GM13977 (cell line): ENCODE measurements at regions not wholly inside any gene's neighbourhood (a gene's known extent, or its start where the extent isn't known, plus 50 kb on each side); places are given as distances from the start of the nearest gene placed in this dataset.

ENCODE experiments used
- DNase-seq: peaks from one replicate; pipeline ENCODE4 v3.0.0; 2012; ENCODE audit warnings: low spot score
- in situ Hi-C: fragments of 300-500 bp; cut with MboI; formaldehyde crosslinking; loops from one replicate; pipeline ENCODE4 v1.12.0; 2022; ENCODE audit warnings: low sequenced_read_pairs, low pct_unique_long_range_greater_than_20kb, mixed read lengths, inconsistent platforms; ENCODE audit not compliant: unreplicated experiment
- TF ChIP-seq, protein P1 (sequence below): IDR thresholded peaks from 2 replicates; pipeline ENCODE4 v1.5.1; 2012; ENCODE audit warnings: mild to moderate bottlenecking, control low read depth; ENCODE audit not compliant: insufficient read depth; ENCODE audit errors: extremely low read depth, missing control alignments

DNA sequence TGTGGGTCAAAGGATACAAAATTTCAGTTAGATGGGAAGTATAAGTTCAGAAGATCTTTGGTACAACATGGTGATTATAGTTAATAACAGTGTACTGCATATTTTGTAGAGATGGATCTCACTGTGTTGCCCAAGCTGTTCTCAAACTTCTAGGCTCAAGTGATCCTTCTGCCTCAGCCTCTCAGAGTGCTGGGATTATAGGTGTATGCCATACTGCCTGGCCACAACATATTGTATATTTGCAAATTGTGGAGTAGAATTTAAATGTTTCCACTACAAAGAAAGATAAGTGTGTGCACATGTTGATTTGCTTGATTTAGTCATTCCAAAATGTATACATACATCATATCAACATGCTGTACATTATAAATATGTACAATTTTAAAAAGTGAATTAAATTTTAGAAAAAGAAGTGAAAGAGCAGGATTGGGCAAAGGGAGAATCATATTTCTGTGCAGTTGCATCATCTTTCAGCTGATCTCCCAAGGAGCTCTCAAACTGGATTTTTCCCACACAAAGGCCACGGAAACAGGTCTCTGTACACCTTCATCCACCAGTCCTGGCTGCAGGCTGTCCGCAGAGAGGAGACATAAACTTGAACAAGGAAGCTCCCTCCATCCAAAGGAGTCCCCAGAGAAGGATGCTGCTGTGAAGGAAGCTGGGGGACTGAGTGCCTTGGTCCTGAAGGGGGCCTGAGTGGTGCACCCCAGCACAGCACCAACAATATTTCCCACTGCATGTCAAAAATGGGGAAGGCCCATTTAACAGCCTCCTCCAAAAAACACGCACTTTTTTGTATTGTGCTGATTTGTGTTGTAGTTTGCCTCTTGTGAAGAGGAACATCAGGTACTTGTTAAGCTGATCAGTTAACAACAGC, 217.1 kb upstream of the GHITM start:
- DNase-seq: no peak
- TF ChIP-seq, protein P1, sequence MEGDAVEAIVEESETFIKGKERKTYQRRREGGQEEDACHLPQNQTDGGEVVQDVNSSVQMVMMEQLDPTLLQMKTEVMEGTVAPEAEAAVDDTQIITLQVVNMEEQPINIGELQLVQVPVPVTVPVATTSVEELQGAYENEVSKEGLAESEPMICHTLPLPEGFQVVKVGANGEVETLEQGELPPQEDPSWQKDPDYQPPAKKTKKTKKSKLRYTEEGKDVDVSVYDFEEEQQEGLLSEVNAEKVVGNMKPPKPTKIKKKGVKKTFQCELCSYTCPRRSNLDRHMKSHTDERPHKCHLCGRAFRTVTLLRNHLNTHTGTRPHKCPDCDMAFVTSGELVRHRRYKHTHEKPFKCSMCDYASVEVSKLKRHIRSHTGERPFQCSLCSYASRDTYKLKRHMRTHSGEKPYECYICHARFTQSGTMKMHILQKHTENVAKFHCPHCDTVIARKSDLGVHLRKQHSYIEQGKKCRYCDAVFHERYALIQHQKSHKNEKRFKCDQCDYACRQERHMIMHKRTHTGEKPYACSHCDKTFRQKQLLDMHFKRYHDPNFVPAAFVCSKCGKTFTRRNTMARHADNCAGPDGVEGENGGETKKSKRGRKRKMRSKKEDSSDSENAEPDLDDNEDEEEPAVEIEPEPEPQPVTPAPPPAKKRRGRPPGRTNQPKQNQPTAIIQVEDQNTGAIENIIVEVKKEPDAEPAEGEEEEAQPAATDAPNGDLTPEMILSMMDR: no peak
- in situ Hi-C loops: no loop called here

DNA sequence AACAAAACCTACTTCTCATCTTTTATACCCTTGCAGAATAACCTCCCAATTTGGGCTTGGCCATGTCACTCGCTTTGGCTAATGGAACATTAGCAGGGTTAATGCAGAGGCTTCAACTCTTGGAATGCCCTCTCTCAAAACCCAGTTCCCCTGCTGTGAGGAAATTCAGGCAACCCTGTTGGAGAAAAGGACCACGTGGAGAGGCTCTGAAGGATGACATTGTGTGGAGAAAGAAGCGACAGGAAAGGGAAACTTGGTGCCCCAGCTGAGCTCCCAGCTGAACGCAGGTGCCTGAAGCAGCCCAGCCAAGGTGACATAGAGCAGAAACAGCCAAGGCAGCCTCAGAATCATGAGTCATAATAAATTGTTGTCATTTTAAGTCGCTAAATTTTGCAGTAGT, 214.2 kb upstream of the GHITM start:
- no peak for DNase-seq
- in situ Hi-C loops: no loop called here
- TF ChIP-seq, protein P1: no peak

DNA sequence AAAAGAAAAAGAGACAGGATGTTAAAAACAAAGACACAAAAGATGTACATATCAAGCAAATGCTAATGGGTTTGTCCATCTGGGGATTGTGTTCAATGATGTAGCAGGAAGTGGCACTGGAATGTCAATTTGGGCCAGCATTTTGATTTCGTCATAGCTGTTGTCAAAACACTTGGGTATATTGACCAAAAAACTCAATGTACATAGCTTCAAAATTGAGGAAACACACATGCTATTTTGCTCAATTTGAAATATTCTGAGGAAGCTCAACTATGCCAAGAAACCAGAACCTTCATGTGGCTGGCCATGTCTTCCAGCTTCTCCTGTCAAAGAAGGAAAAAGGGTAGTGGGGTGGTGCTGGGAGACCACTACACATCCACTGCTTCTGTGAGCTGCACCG, 212.7 kb upstream of the GHITM start:
- TF ChIP-seq, protein P1: no peak
- DNase-seq: no peak
- in situ Hi-C loops: no loop called here

DNA sequence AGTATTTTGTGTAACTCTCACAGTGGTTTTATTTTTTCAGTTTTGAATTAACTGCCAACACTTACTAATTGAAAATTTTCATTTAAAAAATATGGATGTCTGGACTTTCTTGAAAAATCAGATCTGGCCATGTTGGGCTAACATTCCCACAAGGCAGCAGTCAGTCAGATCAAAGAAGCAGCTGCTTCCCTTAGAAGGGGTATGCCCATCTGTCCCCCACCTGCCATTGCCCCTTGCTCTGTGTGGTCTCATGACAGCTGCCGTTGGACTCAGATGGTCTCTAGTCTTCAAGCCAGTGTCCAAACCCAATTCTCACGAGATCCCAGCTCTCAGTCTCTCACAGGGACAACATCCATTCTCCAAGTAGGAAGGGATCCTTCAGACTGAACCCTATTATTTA, 212.1 kb upstream of the GHITM start:
- no peak for DNase-seq
- in situ Hi-C loops: no loop called here
- TF ChIP-seq, protein P1: no peak

DNA sequence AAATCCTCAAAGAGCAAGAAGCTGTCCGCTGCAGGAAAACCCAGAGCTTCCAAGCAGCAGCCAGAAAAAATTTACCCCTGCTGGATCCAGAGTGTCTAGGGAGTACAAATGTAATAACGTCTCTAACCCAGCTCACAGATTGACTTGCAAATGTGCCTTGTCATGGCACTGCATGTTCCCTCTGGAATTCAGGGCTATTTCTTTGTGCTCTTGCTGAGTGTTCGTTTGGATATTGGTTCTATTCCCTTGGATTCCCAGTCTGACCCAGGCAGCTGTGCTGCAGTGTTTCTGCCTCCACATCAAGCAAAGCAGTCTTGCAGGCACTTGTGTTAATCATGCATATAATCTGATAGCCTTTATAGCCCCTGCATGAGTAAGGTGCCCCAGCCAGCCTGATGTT, 209.9 kb upstream of the GHITM start:
- DNase-seq: no peak
- in situ Hi-C loops: no loop called here
- TF ChIP-seq, protein P1: no peak

DNA sequence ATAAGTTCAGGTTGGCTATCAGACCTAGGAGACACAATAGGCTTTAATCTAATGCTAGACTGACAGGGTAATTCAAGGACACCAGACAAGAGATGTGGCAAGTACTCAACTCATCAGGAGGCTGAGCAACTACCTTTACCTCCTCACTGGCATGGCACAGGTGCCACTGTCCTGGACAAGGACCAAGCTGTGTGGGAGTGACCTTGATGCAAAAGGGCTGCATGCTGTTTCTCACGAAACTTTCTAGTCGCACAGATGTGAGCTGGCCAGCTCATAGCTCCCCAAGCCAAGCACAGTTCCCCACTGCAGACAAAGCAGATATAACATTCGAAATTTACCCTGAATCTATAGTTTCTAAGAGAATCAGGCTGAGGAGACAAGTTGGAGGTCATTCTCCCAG, 207.6 kb upstream of the GHITM start:
- no peak for DNase-seq
- TF ChIP-seq, protein P1: no peak
- in situ Hi-C loops: no loop called here
